ENCODE measurements at regions not wholly inside any gene's neighbourhood (a gene's known extent, or its start where the extent isn't known, plus 50 kb on each side); places are given as distances from the start of the nearest gene placed in this dataset.

DNA sequence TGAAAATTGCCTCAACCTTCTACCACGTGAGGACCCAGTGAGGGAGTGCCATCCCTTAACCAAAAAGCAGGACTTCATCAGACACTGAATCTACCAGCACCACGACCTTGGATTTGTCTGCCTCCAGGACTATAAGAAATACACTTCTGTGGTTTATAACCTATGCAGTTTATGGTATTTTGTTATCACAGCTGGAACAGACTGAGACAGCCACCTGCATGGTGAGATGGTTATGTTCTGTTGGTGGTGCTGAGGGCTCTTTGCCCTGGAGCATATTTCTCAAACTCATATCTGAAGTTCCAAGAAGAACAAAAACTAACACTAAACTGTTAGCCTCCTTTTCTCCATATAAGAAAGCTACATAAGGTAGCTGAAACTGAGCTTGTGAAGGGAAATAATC is 69.8 kb upstream of the RGS18 start:
- no peak for TF ChIP-seq POLR2A (IDR thresholded peaks at IDR 0.05)
- TF ChIP-seq, protein P1, sequence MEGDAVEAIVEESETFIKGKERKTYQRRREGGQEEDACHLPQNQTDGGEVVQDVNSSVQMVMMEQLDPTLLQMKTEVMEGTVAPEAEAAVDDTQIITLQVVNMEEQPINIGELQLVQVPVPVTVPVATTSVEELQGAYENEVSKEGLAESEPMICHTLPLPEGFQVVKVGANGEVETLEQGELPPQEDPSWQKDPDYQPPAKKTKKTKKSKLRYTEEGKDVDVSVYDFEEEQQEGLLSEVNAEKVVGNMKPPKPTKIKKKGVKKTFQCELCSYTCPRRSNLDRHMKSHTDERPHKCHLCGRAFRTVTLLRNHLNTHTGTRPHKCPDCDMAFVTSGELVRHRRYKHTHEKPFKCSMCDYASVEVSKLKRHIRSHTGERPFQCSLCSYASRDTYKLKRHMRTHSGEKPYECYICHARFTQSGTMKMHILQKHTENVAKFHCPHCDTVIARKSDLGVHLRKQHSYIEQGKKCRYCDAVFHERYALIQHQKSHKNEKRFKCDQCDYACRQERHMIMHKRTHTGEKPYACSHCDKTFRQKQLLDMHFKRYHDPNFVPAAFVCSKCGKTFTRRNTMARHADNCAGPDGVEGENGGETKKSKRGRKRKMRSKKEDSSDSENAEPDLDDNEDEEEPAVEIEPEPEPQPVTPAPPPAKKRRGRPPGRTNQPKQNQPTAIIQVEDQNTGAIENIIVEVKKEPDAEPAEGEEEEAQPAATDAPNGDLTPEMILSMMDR (IDR thresholded peaks at IDR 0.05) = no peak
